Inferior parietal cortex (tissue), 1 donor: ENCODE measurements at regions not wholly inside any gene's neighbourhood (a gene's known extent, or its start where the extent isn't known, plus 50 kb on each side); places are given as distances from the start of the nearest gene placed in this dataset.
"Not testable (repeated sequence)": the region's sequence is repeated elsewhere in the genome, so short reads cannot be mapped to it uniquely, and the experiment has no call there.

ENCODE experiments used
- DNase-seq: peaks from one replicate; pipeline ENCODE4 v3.0.0-alpha.2; 2016; ENCODE audit errors: extremely low spot score

GRCh38 chr9:39566782-39567181 lies 211.3 kb downstream of the SPATA31A1 start:
- DNase-seq: not testable (repeated sequence)

- not testable (repeated sequence) for DNase-seq
Observed at GRCh38 chr9:39567396-39567795, 211.9 kb downstream of the SPATA31A1 start.

- not testable (repeated sequence) for DNase-seq
Observed at GRCh38 chr9:39568900-39569299, 213.4 kb downstream of the SPATA31A1 start.

GRCh38 chr9:39573024-39574022 lies 217.9 kb downstream of the SPATA31A1 start:
- not testable (repeated sequence) for DNase-seq

- not testable (repeated sequence) for DNase-seq
Observed at GRCh38 chr9:39579000-39579399, 223.5 kb downstream of the SPATA31A1 start.

- not testable (repeated sequence) for DNase-seq
Observed at GRCh38 chr9:39581296-39581695, 225.8 kb downstream of the SPATA31A1 start.

- not testable (repeated sequence) for DNase-seq
Observed at GRCh38 chr9:39582677-39583412, 227.4 kb downstream of the SPATA31A1 start.

GRCh38 chr9:39583413-39583747 lies 227.9 kb downstream of the SPATA31A1 start:
- not testable (repeated sequence) for DNase-seq

- not testable (repeated sequence) for DNase-seq
Observed at GRCh38 chr9:39585233-39585632, 229.8 kb downstream of the SPATA31A1 start.

GRCh38 chr9:39587844-39588499 lies 232.5 kb downstream of the SPATA31A1 start:
- DNase-seq: peak; percentile 33

- no peak for DNase-seq
Observed at GRCh38 chr9:39588500-39589137, 233.2 kb downstream of the SPATA31A1 start.

- DNase-seq: not testable (repeated sequence)
Observed at GRCh38 chr9:39604089-39604488, 248.6 kb downstream of the SPATA31A1 start.

- DNase-seq: not testable (repeated sequence)
Observed at GRCh38 chr9:39611449-39612231, 256.2 kb downstream of the SPATA31A1 start.

GRCh38 chr9:39616480-39616879 lies 261.0 kb downstream of the SPATA31A1 start:
- DNase-seq: not testable (repeated sequence)

GRCh38 chr9:39624048-39624447 lies 268.6 kb downstream of the SPATA31A1 start:
- not testable (repeated sequence) for DNase-seq

- DNase-seq: not testable (repeated sequence)
Observed at GRCh38 chr9:39632071-39632470, 276.6 kb downstream of the SPATA31A1 start.

- DNase-seq: not testable (repeated sequence)
Observed at GRCh38 chr9:39649029-39649428, 293.6 kb downstream of the SPATA31A1 start.

GRCh38 chr9:39656960-39657603 lies 301.6 kb downstream of the SPATA31A1 start:
- DNase-seq: not testable (repeated sequence)

GRCh38 chr9:39663020-39663419 lies 307.6 kb downstream of the SPATA31A1 start:
- not testable (repeated sequence) for DNase-seq

GRCh38 chr9:39663713-39664112 lies 308.2 kb downstream of the SPATA31A1 start:
- DNase-seq: not testable (repeated sequence)
